K562 (cell line): ENCODE measurements at regions not wholly inside any gene's neighbourhood (a gene's known extent, or its start where the extent isn't known, plus 50 kb on each side); places are given as distances from the start of the nearest gene placed in this dataset.

Source experiments
- ATAC-seq: fragments of 200-7000 bp; cut with Tn5 transposase; 3 replicates; pipeline ENCODE4 v1.9.1; 2020; ENCODE audit warnings: moderate library complexity
- BruUV-seq: library from RNA; stranded (reverse); fragments of 400-500 nt; replicated peaks from 2 replicates; lab custom pipeline; 2021; lab: Mats Ljungman, UMichigan
- CTCF ChIA-PET: fragments of 300-600 bp; formaldehyde crosslinking; extraction: SDS; loops from one replicate; lab custom pipeline; 2021; ENCODE audit warnings: low intra/inter-chr PET ratio; lab: Yijun Ruan, JAX
- POLR2A ChIA-PET: fragments of 300-600, 350-650 bp; sonication (Branson Sonifier 250); formaldehyde crosslinking; extraction: SDS; loops from one replicate; lab custom pipeline; 2021; ENCODE audit warnings: antibody characterized with exemption, inconsistent platforms; lab: Yijun Ruan, JAX
- DNase-seq, 4 experiments: peaks; one replicate each; pipeline versions ENCODE4 v3.0.0 to v3.0.0-alpha.2; 2011 to 2018; ENCODE audit warnings: low spot score in 3 of 4, mixed read lengths in 3 of 4; ENCODE audit errors: extremely low read depth in 1 of 4
- FAIRE-seq: peaks from 2 replicates; lab custom pipeline; 2011; peaks lifted over from hg19 to GRCh38; lab: Jason Lieb, UNC
- H2AFZ ChIP-seq: 2 replicates; pipeline ENCODE4 v1.6.0; 2011; ENCODE audit warnings: low read depth, low read length, control low read depth, inconsistent platforms
- H3K27ac ChIP-seq: fragments of 200-600 bp; 3 replicates; pipeline ENCODE4 v1.8.0; 2011; ENCODE audit warnings: low read depth, mild to moderate bottlenecking, control low read depth, inconsistent platforms, low read length, moderate library complexity, mixed read lengths; ENCODE audit errors: extremely low read depth
- H3K27me3 ChIP-seq, 2 experiments: fragments of 300-600 bp in 1 of 2; 2 replicates in 1 of 2; 3 replicates in 1 of 2; pipeline versions ENCODE4 v1.6.0 to v1.8.0; 2011; ENCODE audit warnings: inconsistent platforms in 2 of 2, low read length in 2 of 2, mild to moderate bottlenecking in 1 of 2, mixed read lengths in 1 of 2, moderate library complexity in 1 of 2; ENCODE audit not compliant: control insufficient read depth in 2 of 2, insufficient read depth in 2 of 2
- H3K36me3 ChIP-seq: fragments of 300-600 bp; 3 replicates; pipeline ENCODE4 v1.8.0; 2011; ENCODE audit warnings: mild to moderate bottlenecking, low read length, inconsistent platforms; ENCODE audit not compliant: control insufficient read depth, insufficient read depth
- H3K4me1 ChIP-seq, 2 experiments: fragments of 200-600 bp in 1 of 2; replicated peaks in 1 of 2; 2 replicates in 1 of 2; 3 replicates in 1 of 2; pipeline versions ENCODE4 v1.5.1 to v1.8.0; 2011; ENCODE audit warnings: inconsistent platforms in 2 of 2, low read length in 2 of 2, mild to moderate bottlenecking in 1 of 2, mixed read lengths in 1 of 2, moderate library complexity in 1 of 2; ENCODE audit not compliant: control insufficient read depth in 2 of 2, insufficient read depth in 2 of 2
- H3K4me2 ChIP-seq: 2 replicates; pipeline ENCODE4 v1.6.1; 2011; ENCODE audit warnings: low read length, control low read depth, inconsistent platforms, mixed read lengths; ENCODE audit not compliant: insufficient read depth
- H3K4me3 ChIP-seq: fragments of 200-600 bp; sonication (generic), shearing (Covaris generic); 2 replicates; pipeline ENCODE4 v1.5.1; 2016; ENCODE audit warnings: control low read depth, inconsistent platforms
- H3K79me2 ChIP-seq: fragments of 200-600 bp; 3 replicates; pipeline ENCODE4 v1.8.0; 2011; ENCODE audit warnings: low read length, inconsistent platforms; ENCODE audit not compliant: control insufficient read depth, insufficient read depth
- H3K9ac ChIP-seq, 2 experiments: 2 replicates each; pipeline versions ENCODE4 v1.6.0 to v1.6.1; 2011; ENCODE audit warnings: low read depth in 2 of 2, low read length in 2 of 2, control low read depth in 1 of 2, inconsistent platforms in 1 of 2, mild to moderate bottlenecking in 1 of 2, mixed read lengths in 1 of 2; ENCODE audit not compliant: insufficient read depth in 1 of 2
- H3K9me1 ChIP-seq: one replicate; pipeline ENCODE4 v1.6.0; 2011; ENCODE audit warnings: inconsistent platforms, mild to moderate bottlenecking, low read length, moderate library complexity; ENCODE audit not compliant: control insufficient read depth, insufficient read depth
- H3K9me3 ChIP-seq: replicated peaks from 2 replicates; pipeline ENCODE4 v1.5.1; 2011; ENCODE audit warnings: low read depth, low read length, inconsistent platforms; ENCODE audit not compliant: control insufficient read depth, insufficient read depth
- H4K20me1 ChIP-seq: replicated peaks from 2 replicates; pipeline ENCODE4 v1.6.1; 2011; ENCODE audit warnings: low read length, inconsistent platforms, mixed read lengths; ENCODE audit not compliant: control insufficient read depth, insufficient read depth
- ARHGAP35 ChIP-seq: fragments of 450-650 bp; IDR thresholded peaks from 2 replicates; pipeline ENCODE4 v1.6.1; 2018; ENCODE audit not compliant: partially characterized antibody
- CAMTA2 ChIP-seq: fragments of 250-450 bp; sonication (Bioruptor Pico); conservative IDR thresholded peaks from 2 replicates; pipeline ENCODE4 v1.5.1; 2022
- IRF2 ChIP-seq: sonication (generic); formaldehyde crosslinking; IDR thresholded peaks from 2 replicates; pipeline ENCODE4 v1.8.1; 2022; ENCODE audit warnings: mild to moderate bottlenecking, missing genetic modification reagents
- KAT8 ChIP-seq: fragments of 450-650 bp; IDR thresholded peaks from 2 replicates; pipeline ENCODE4 v1.6.1; 2016; ENCODE audit warnings: low read depth, mild to moderate bottlenecking
- PTTG1 ChIP-seq: fragments of 450-650 bp; IDR thresholded peaks from 2 replicates; pipeline ENCODE4 v1.6.1; 2016; ENCODE audit warnings: low read depth, mild to moderate bottlenecking, missing genetic modification characterization, missing compliant biosample characterization
- RBM22 ChIP-seq: fragments of 200-400 bp; formaldehyde crosslinking; IDR thresholded peaks from 2 replicates; pipeline ENCODE4 v1.6.1; 2018; ENCODE audit warnings: low read length, low read depth; ENCODE audit not compliant: poor library complexity, severe bottlenecking
- SMARCA4 ChIP-seq: fragments of 450-650 bp; IDR thresholded peaks from 2 replicates; pipeline ENCODE4 v1.6.1; 2016
- SMARCC2 ChIP-seq: fragments of 450-650 bp; IDR thresholded peaks from 2 replicates; pipeline ENCODE4 v1.6.1; 2017; ENCODE audit warnings: antibody characterized with exemption, moderate library complexity, mild to moderate bottlenecking, low read depth
- TFAM ChIP-seq: fragments of 250-450 bp; sonication (Bioruptor Pico); conservative IDR thresholded peaks from 2 replicates; pipeline ENCODE4 v1.5.0; 2021; ENCODE audit warnings: mild to moderate bottlenecking, moderate library complexity
- ZKSCAN1 ChIP-seq: fragments of 150-350 bp; IDR thresholded peaks from 2 replicates; pipeline ENCODE4 v1.6.1; 2016; ENCODE audit warnings: low read depth, low read length
- ZNF586 ChIP-seq: fragments of 450-650 bp; formaldehyde crosslinking; conservative IDR thresholded peaks from 2 replicates; pipeline ENCODE4 v1.4.0; 2020; ENCODE audit warnings: mild to moderate bottlenecking, moderate library complexity
- WGBS: fragments of 100-300 bp; shearing (Covaris generic); methylation state at CpG from one replicate; pipeline ENCODE4 v1.1.6; 2016; ENCODE audit warnings: low coverage, mixed read lengths; ENCODE audit not compliant: insufficient coverage; ENCODE audit errors: missing lambda C conversion rate; 5-methylcytosine and 5-hydroxymethylcytosine counted together
- in situ Hi-C: fragments of 300-500 bp; cut with MboI; formaldehyde crosslinking; loops from 4 replicates; pipeline ENCODE4 v1.15.0; 2018; ENCODE audit warnings: inconsistent platforms, mixed read lengths
- intact Hi-C: fragments of 100-400 bp; cut with micrococcal nuclease; formaldehyde crosslinking; loops from 2 replicates; pipeline ENCODE4 v1.14.2; 2022
- TF ChIP-seq, protein P1 (sequence below): sonication (generic); IDR thresholded peaks from 2 replicates; pipeline ENCODE4 v1.6.1; 2016
- TF ChIP-seq, protein P2 (sequence below), 2 experiments: fragments of 450-650 bp in 1 of 2; sonication (generic) in 1 of 2; formaldehyde crosslinking in 1 of 2; IDR thresholded peaks; 2 replicates each; pipeline versions ENCODE4 v1.7.1 to v1.9.0; 2016 to 2022; ENCODE audit warnings: inconsistent platforms in 1 of 2, mild to moderate bottlenecking in 1 of 2, missing genetic modification reagents in 1 of 2

DNA sequence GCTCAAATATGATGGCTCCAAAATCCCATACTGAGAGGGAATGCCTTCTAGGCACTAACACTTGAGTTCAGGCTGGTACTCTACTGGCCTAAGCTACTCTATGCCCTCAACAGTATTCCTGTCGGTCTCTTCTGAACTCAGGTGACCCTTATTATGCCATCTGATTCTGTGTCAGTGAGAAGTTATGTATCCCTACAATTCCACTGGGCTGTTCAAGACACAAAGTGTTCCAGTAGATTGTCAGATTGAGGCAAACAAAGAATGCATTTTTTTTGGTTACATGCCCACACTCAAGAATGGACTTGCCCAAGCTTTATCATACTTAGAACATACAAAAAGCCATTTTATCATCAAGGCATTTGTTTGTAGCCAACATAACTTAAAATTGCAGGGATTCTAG is 553.8 kb upstream of the PRMT6 start:
- intact Hi-C loops (no loop called here), in situ Hi-C loops (no loop called here)
- FAIRE-seq (no peak), DNase-seq (no peak), ATAC-seq (no peak)
- Histone ChIP-seq H3K4me3 (no peak overlapping the region), H2AFZ (no peak overlapping the region), H3K9me3 (no peaks in the 10 kb centered on the region), H3K4me1 (no peaks in the 10 kb centered on the region), H3K36me3 (no peaks in the 10 kb centered on the region), H3K79me2 (no peaks in the 10 kb centered on the region), H3K9me1 (no peaks in the 10 kb centered on the region), H4K20me1 (no peaks in the 10 kb centered on the region), H3K9ac (no peak overlapping the region), H3K27me3 (no peaks in the 10 kb centered on the region), H3K27ac (no peak overlapping the region), H3K4me2 (no peak overlapping the region)
- no peak for TF ChIP-seq SMARCC2
- TF ChIP-seq ZKSCAN1 = no peak
- TF ChIP-seq IRF2 (CRISPR knock-in tag) = no peak
- no peak for TF ChIP-seq ARHGAP35
- TF ChIP-seq KAT8 = no peak
- TF ChIP-seq CAMTA2 = no peak
- no peak for TF ChIP-seq TFAM
- no peak for TF ChIP-seq ZNF586 (CRISPR knock-in tag)
- TF ChIP-seq RBM22 = no peak
- TF ChIP-seq, protein P1, sequence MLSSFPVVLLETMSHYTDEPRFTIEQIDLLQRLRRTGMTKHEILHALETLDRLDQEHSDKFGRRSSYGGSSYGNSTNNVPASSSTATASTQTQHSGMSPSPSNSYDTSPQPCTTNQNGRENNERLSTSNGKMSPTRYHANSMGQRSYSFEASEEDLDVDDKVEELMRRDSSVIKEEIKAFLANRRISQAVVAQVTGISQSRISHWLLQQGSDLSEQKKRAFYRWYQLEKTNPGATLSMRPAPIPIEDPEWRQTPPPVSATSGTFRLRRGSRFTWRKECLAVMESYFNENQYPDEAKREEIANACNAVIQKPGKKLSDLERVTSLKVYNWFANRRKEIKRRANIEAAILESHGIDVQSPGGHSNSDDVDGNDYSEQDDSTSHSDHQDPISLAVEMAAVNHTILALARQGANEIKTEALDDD = no peak
- no peak for TF ChIP-seq SMARCA4
- no peak for TF ChIP-seq PTTG1 (tag)
- TF ChIP-seq, protein P2, sequence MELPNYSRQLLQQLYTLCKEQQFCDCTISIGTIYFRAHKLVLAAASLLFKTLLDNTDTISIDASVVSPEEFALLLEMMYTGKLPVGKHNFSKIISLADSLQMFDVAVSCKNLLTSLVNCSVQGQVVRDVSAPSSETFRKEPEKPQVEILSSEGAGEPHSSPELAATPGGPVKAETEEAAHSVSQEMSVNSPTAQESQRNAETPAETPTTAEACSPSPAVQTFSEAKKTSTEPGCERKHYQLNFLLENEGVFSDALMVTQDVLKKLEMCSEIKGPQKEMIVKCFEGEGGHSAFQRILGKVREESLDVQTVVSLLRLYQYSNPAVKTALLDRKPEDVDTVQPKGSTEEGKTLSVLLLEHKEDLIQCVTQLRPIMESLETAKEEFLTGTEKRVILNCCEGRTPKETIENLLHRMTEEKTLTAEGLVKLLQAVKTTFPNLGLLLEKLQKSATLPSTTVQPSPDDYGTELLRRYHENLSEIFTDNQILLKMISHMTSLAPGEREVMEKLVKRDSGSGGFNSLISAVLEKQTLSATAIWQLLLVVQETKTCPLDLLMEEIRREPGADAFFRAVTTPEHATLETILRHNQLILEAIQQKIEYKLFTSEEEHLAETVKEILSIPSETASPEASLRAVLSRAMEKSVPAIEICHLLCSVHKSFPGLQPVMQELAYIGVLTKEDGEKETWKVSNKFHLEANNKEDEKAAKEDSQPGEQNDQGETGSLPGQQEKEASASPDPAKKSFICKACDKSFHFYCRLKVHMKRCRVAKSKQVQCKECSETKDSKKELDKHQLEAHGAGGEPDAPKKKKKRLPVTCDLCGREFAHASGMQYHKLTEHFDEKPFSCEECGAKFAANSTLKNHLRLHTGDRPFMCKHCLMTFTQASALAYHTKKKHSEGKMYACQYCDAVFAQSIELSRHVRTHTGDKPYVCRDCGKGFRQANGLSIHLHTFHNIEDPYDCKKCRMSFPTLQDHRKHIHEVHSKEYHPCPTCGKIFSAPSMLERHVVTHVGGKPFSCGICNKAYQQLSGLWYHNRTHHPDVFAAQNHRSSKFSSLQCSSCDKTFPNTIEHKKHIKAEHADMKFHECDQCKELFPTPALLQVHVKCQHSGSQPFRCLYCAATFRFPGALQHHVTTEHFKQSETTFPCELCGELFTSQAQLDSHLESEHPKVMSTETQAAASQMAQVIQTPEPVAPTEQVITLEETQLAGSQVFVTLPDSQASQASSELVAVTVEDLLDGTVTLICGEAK (IDR thresholded peaks at IDR 0.05) = no peak
- TF ChIP-seq, protein P2 (CRISPR knock-in tag; IDR thresholded peaks at IDR 0.05) = no peak
- ChIA-PET CTCF (no interaction called here), POLR2A (no interaction called here)
- BruUV-seq = no TSS peak
- 0% methylated on average over 1 of the region's 1 CpG for WGBS
